ENCODE measurements at regions not wholly inside any gene's neighbourhood (a gene's known extent, or its start where the extent isn't known, plus 50 kb on each side); places are given as distances from the start of the nearest gene placed in this dataset.

- TF ChIP-seq CTCF (conservative IDR thresholded peaks at IDR 0.05; ENCODE audit: low read depth, low read length): no peak
- no peak for DNase-seq (ENCODE audit: low read depth)
- H3K4me3 ChIP-seq (ENCODE audit: low read depth, low read length): no peak overlapping the region
Measured at GRCh38 chr5:126189231-126189630, 234.0 kb upstream of the GRAMD2B start.

GRCh38 chr5:126189862-126190261 lies 233.3 kb upstream of the GRAMD2B start:
- no peak overlapping the region for H3K4me3 ChIP-seq (ENCODE audit: low read depth, low read length)
- no peak for TF ChIP-seq CTCF (conservative IDR thresholded peaks at IDR 0.05; ENCODE audit: low read depth, low read length)
- no peak for DNase-seq (ENCODE audit: low read depth)

- TF ChIP-seq CTCF (conservative IDR thresholded peaks at IDR 0.05; ENCODE audit: low read depth, low read length): no peak
- no peak overlapping the region for H3K4me3 ChIP-seq (ENCODE audit: low read depth, low read length)
- no peak for DNase-seq (ENCODE audit: low read depth)
Measured at GRCh38 chr5:126192226-126192625, 231.0 kb upstream of the GRAMD2B start.

GRCh38 chr5:126195410-126196100 lies 227.7 kb upstream of the GRAMD2B start:
- no peak for DNase-seq (ENCODE audit: low read depth)
- TF ChIP-seq CTCF (conservative IDR thresholded peaks at IDR 0.05; ENCODE audit: low read depth, low read length): no peak
- H3K4me3 ChIP-seq (ENCODE audit: low read depth, low read length): no peak overlapping the region

GRCh38 chr5:126198531-126198930 lies 224.7 kb upstream of the GRAMD2B start:
- no peak overlapping the region for H3K4me3 ChIP-seq (ENCODE audit: low read depth, low read length)
- no peak for TF ChIP-seq CTCF (conservative IDR thresholded peaks at IDR 0.05; ENCODE audit: low read depth, low read length)
- DNase-seq (ENCODE audit: low read depth): no peak

GRCh38 chr5:126199467-126199866 lies 223.7 kb upstream of the GRAMD2B start:
- no peak for DNase-seq (ENCODE audit: low read depth)
- TF ChIP-seq CTCF (conservative IDR thresholded peaks at IDR 0.05; ENCODE audit: low read depth, low read length): no peak
- no peak overlapping the region for H3K4me3 ChIP-seq (ENCODE audit: low read depth, low read length)

- DNase-seq (ENCODE audit: low read depth): no peak
- TF ChIP-seq CTCF (conservative IDR thresholded peaks at IDR 0.05; ENCODE audit: low read depth, low read length): no peak
- no peak overlapping the region for H3K4me3 ChIP-seq (ENCODE audit: low read depth, low read length)
Measured at GRCh38 chr5:126208691-126209090, 214.5 kb upstream of the GRAMD2B start.
